Activated naive CD4-positive, alpha-beta T cell treated with anti-CD3 and anti-CD28 coated beads, Interleukin-2, amount 50 U/mL, for 16 hours (primary cell): ENCODE measurements at regions not wholly inside any gene's neighbourhood (a gene's known extent, or its start where the extent isn't known, plus 50 kb on each side); places are given as distances from the start of the nearest gene placed in this dataset.

ENCODE experiments used
- DNase-seq: peaks from one replicate; pipeline ENCODE4 v3.0.0-alpha.2; 2020

GRCh38 chr3:40962721-40963120 lies 236.6 kb upstream of the CTNNB1 start:
- DNase-seq: no peak

- no peak for DNase-seq
Measured at GRCh38 chr3:40968666-40969065, 230.6 kb upstream of the CTNNB1 start.

GRCh38 chr3:40969341-40969740 lies 230.0 kb upstream of the CTNNB1 start:
- DNase-seq: no peak

GRCh38 chr3:40969756-40970466 lies 229.4 kb upstream of the CTNNB1 start:
- DNase-seq: no peak

- no peak for DNase-seq
Measured at GRCh38 chr3:40971191-40972168, 227.8 kb upstream of the CTNNB1 start.

- no peak for DNase-seq
Measured at GRCh38 chr3:40972350-40972749, 227.0 kb upstream of the CTNNB1 start.

- DNase-seq: no peak
Measured at GRCh38 chr3:40973141-40973540, 226.2 kb upstream of the CTNNB1 start.

- DNase-seq: no peak
Measured at GRCh38 chr3:40975711-40976121, 223.6 kb upstream of the CTNNB1 start.

- no peak for DNase-seq
Measured at GRCh38 chr3:40976241-40976640, 223.1 kb upstream of the CTNNB1 start.

- DNase-seq: no peak
Measured at GRCh38 chr3:40978442-40978841, 220.9 kb upstream of the CTNNB1 start.

GRCh38 chr3:40979962-40980361 lies 219.3 kb upstream of the CTNNB1 start:
- DNase-seq: no peak

GRCh38 chr3:40980467-40980866 lies 218.8 kb upstream of the CTNNB1 start:
- DNase-seq: no peak

- no peak for DNase-seq
Measured at GRCh38 chr3:40985195-40985594, 214.1 kb upstream of the CTNNB1 start.

GRCh38 chr3:40988468-40988867 lies 210.8 kb upstream of the CTNNB1 start:
- DNase-seq: no peak

- DNase-seq: no peak
Measured at GRCh38 chr3:40989141-40990061, 209.9 kb upstream of the CTNNB1 start.

GRCh38 chr3:40990062-40990456 lies 209.2 kb upstream of the CTNNB1 start:
- DNase-seq: no peak

GRCh38 chr3:40992023-40992422 lies 207.3 kb upstream of the CTNNB1 start:
- no peak for DNase-seq

GRCh38 chr3:40994611-40995010 lies 204.7 kb upstream of the CTNNB1 start:
- no peak for DNase-seq

GRCh38 chr3:40995271-40995670 lies 204.0 kb upstream of the CTNNB1 start:
- DNase-seq: no peak

- DNase-seq: no peak
Measured at GRCh38 chr3:40996382-40996781, 202.9 kb upstream of the CTNNB1 start.

GRCh38 chr3:40996827-40997710 lies 202.2 kb upstream of the CTNNB1 start:
- DNase-seq: no peak
